ENCODE measurements at regions not wholly inside any gene's neighbourhood (a gene's known extent, or its start where the extent isn't known, plus 50 kb on each side); places are given as distances from the start of the nearest gene placed in this dataset.

GRCh38 chr2:150989969-150990368 is 271.7 kb downstream of the RBM43 start:
- H3K27me3 Mint-ChIP-seq (ENCODE audit: insufficient read depth, unreplicated experiment), result peaks cover 4% of the 10 kb centered on the region
- H3K4me3 ChIP-seq (ENCODE audit: low read depth, low read length), result no peak overlapping the region
- CTCF ChIA-PET, result no interaction called here
- POLR2A ChIA-PET, result no interaction called here
- DNase-seq, result no peak
- no peak overlapping the region for H3K27ac Mint-ChIP-seq (ENCODE audit: unreplicated experiment)
- peaks cover 26% of the 10 kb centered on the region for H3K9me3 Mint-ChIP-seq (ENCODE audit: unreplicated experiment)
- H3K36me3 ChIP-seq (ENCODE audit: control insufficient read depth, insufficient read depth, low read length), result no peaks in the 10 kb centered on the region
- H3K27me3 ChIP-seq (replicated peaks; ENCODE audit: control insufficient read depth, insufficient read depth, low read length), result no peaks in the 10 kb centered on the region
- H3K4me3 Mint-ChIP-seq (ENCODE audit: unreplicated experiment), result no peak overlapping the region
- H3K4me1 ChIP-seq, result no peaks in the 10 kb centered on the region
- H3K9me3 ChIP-seq, result peaks cover 23% of the 10 kb centered on the region
- no TSS peak for BruUV-seq (replicated peaks)
- no peaks in the 10 kb centered on the region for H3K4me1 Mint-ChIP-seq (ENCODE audit: low read depth, unreplicated experiment)
- H3K36me3 Mint-ChIP-seq (ENCODE audit: insufficient read depth, unreplicated experiment), result no peaks in the 10 kb centered on the region
- intact Hi-C loops (cut with micrococcal nuclease; ENCODE audit: unreplicated experiment), result no loop called here
- TF ChIP-seq CTCF (IDR thresholded peaks at IDR 0.05; ENCODE audit: insufficient read depth in 1 of 2, low read depth in 1 of 2, low read length in 1 of 2, severe bottlenecking in 1 of 2, unreplicated experiment in 1 of 2), result no peak

GRCh38 chr2:150985741-150986140 is 275.9 kb downstream of the RBM43 start:
- Mint-ChIP-seq H3K27me3 (ENCODE audit: insufficient read depth, unreplicated experiment) (no peaks in the 10 kb centered on the region), H3K9me3 (ENCODE audit: unreplicated experiment) (peaks cover 14% of the 10 kb centered on the region), H3K27ac (ENCODE audit: unreplicated experiment) (no peak overlapping the region), H3K4me3 (ENCODE audit: unreplicated experiment) (no peak overlapping the region), H3K36me3 (ENCODE audit: insufficient read depth, unreplicated experiment) (no peaks in the 10 kb centered on the region), H3K4me1 (ENCODE audit: low read depth, unreplicated experiment) (peaks cover 10% of the 10 kb centered on the region)
- no peak for TF ChIP-seq CTCF (IDR thresholded peaks at IDR 0.05; ENCODE audit: insufficient read depth in 1 of 2, low read depth in 1 of 2, low read length in 1 of 2, severe bottlenecking in 1 of 2, unreplicated experiment in 1 of 2)
- CTCF ChIA-PET, result no interaction called here
- Histone ChIP-seq H3K4me1 (no peaks in the 10 kb centered on the region), H3K4me3 (ENCODE audit: low read depth, low read length) (no peak overlapping the region), H3K36me3 (ENCODE audit: control insufficient read depth, insufficient read depth, low read length) (no peaks in the 10 kb centered on the region), H3K27me3 (replicated peaks; ENCODE audit: control insufficient read depth, insufficient read depth, low read length) (no peaks in the 10 kb centered on the region), H3K9me3 (peaks cover 18% of the 10 kb centered on the region)
- intact Hi-C loops (cut with micrococcal nuclease; ENCODE audit: unreplicated experiment), result no loop called here
- POLR2A ChIA-PET, result no interaction called here
- no TSS peak for BruUV-seq (replicated peaks)
- no peak for DNase-seq

- Mint-ChIP-seq H3K27me3 (ENCODE audit: insufficient read depth, unreplicated experiment) (no peaks in the 10 kb centered on the region), H3K4me3 (ENCODE audit: unreplicated experiment) (no peak overlapping the region), H3K36me3 (ENCODE audit: insufficient read depth, unreplicated experiment) (no peaks in the 10 kb centered on the region), H3K9me3 (ENCODE audit: unreplicated experiment) (no peaks in the 10 kb centered on the region), H3K27ac (ENCODE audit: unreplicated experiment) (no peak overlapping the region), H3K4me1 (ENCODE audit: low read depth, unreplicated experiment) (peaks cover 10% of the 10 kb centered on the region)
- no peak for DNase-seq
- Histone ChIP-seq H3K4me3 (ENCODE audit: low read depth, low read length) (no peak overlapping the region), H3K4me1 (no peaks in the 10 kb centered on the region), H3K27me3 (replicated peaks; ENCODE audit: control insufficient read depth, insufficient read depth, low read length) (no peaks in the 10 kb centered on the region), H3K36me3 (ENCODE audit: control insufficient read depth, insufficient read depth, low read length) (no peaks in the 10 kb centered on the region), H3K9me3 (peaks cover 1% of the 10 kb centered on the region; the same call in 1 of the 2 replicates)
- no peak for TF ChIP-seq CTCF (IDR thresholded peaks at IDR 0.05; ENCODE audit: insufficient read depth in 1 of 2, low read depth in 1 of 2, low read length in 1 of 2, severe bottlenecking in 1 of 2, unreplicated experiment in 1 of 2)
- no TSS peak for BruUV-seq (replicated peaks)
- intact Hi-C loops (cut with micrococcal nuclease; ENCODE audit: unreplicated experiment), result no loop called here
- ChIA-PET POLR2A (no interaction called here), CTCF (interaction anchor here (0.5 kb wide), 1 partner anchor 32 kb away, joined by 3 read pairs; no protein-coding TSS in a partner anchor)
Measured at GRCh38 chr2:150983314-150983897, 278.3 kb downstream of the RBM43 start.
